PFSK-1 (cell line): ENCODE measurements at regions not wholly inside any gene's neighbourhood (a gene's known extent, or its start where the extent isn't known, plus 50 kb on each side); places are given as distances from the start of the nearest gene placed in this dataset.

Experiments used
- POLR2AphosphoS5 ChIP-seq: IDR thresholded peaks from 2 replicates; pipeline ENCODE4 v1.6.1; 2012; ENCODE audit warnings: low read depth, mild to moderate bottlenecking, control low read depth, low read length, moderate library complexity
- SIN3A ChIP-seq: IDR thresholded peaks from 2 replicates; pipeline ENCODE4 v1.6.1; 2012; ENCODE audit warnings: mild to moderate bottlenecking, low read length, moderate library complexity, borderline replicate concordance; ENCODE audit not compliant: insufficient read depth
- TAF1 ChIP-seq: IDR thresholded peaks from 2 replicates; pipeline ENCODE4 v1.6.1; 2012; ENCODE audit warnings: low read length, control low read depth, borderline replicate concordance; ENCODE audit not compliant: insufficient read depth
- TF ChIP-seq, protein P1 (sequence below), 2 experiments: IDR thresholded peaks; 2 replicates each; pipeline versions ENCODE4 v1.6.1 to v1.8.0; 2011 to 2012; ENCODE audit warnings: low read depth in 2 of 2, low read length in 2 of 2, control low read depth in 1 of 2, inconsistent platforms in 1 of 2, mild to moderate bottlenecking in 1 of 2, moderate library complexity in 1 of 2; ENCODE audit not compliant: insufficient read depth in 1 of 2

DNA sequence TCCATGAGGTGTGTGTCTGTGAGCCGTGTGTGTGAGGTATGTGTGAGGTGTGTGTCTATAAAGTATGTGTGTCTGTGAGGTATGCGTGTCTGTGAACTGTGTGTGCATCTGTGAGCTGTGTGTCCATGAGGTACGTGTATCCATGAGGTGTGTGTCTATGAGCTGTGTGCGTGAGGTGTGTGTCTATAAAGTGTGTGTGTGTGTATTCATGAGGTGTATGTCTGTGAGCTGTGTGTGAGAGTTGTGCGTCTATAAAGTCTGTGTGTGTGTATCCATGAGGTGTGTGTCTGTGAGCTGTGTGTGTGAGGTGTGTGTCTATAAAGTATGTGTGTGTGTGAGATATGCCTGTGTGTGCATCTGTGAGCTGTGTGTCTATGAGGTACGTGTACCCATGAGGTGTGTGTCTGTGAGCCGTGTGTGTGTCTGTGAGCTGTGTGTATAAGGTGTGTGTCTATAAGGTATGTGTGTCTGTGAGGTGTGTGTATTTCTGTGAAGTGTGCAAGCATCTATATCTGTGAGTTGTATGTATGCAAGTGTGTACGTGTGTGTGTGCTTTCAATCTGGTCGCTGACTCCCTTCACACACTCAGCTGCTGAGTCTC is 91.9 kb upstream of the FOXP4 start:
- TF ChIP-seq SIN3A (no peak), POLR2AphosphoS5 (no peak), TAF1 (no peak)
- TF ChIP-seq, protein P1, sequence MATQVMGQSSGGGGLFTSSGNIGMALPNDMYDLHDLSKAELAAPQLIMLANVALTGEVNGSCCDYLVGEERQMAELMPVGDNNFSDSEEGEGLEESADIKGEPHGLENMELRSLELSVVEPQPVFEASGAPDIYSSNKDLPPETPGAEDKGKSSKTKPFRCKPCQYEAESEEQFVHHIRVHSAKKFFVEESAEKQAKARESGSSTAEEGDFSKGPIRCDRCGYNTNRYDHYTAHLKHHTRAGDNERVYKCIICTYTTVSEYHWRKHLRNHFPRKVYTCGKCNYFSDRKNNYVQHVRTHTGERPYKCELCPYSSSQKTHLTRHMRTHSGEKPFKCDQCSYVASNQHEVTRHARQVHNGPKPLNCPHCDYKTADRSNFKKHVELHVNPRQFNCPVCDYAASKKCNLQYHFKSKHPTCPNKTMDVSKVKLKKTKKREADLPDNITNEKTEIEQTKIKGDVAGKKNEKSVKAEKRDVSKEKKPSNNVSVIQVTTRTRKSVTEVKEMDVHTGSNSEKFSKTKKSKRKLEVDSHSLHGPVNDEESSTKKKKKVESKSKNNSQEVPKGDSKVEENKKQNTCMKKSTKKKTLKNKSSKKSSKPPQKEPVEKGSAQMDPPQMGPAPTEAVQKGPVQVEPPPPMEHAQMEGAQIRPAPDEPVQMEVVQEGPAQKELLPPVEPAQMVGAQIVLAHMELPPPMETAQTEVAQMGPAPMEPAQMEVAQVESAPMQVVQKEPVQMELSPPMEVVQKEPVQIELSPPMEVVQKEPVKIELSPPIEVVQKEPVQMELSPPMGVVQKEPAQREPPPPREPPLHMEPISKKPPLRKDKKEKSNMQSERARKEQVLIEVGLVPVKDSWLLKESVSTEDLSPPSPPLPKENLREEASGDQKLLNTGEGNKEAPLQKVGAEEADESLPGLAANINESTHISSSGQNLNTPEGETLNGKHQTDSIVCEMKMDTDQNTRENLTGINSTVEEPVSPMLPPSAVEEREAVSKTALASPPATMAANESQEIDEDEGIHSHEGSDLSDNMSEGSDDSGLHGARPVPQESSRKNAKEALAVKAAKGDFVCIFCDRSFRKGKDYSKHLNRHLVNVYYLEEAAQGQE (IDR thresholded peaks at IDR 0.05; ENCODE audit: insufficient read depth in 1 of 2, low read depth in 2 of 2, low read length in 2 of 2), result no peak
